Activated CD8-positive, alpha-beta T cell treated with anti-CD3 and anti-CD28 coated beads for 36 hours (primary cell): ENCODE measurements at regions not wholly inside any gene's neighbourhood (a gene's known extent, or its start where the extent isn't known, plus 50 kb on each side); places are given as distances from the start of the nearest gene placed in this dataset. TPM values are rescaled to one million over a fixed set of nuclear protein-coding genes. Genes with fewer than 3 reads are reported as not detected.

Experiments
- ATAC-seq: fragments of 200-7000 bp; cut with Tn5 transposase; one replicate; pipeline ENCODE4 v1.10.0; 2021; ENCODE audit warnings: mild to moderate bottlenecking, moderate library complexity
- CTCF ChIA-PET: fragments of 350-600 bp; sonication (Branson Sonifier 250); formaldehyde crosslinking; loops from one replicate; lab custom pipeline; 2021; ENCODE audit warnings: antibody characterized with exemption; lab: Charles Lee
- POLR2A ChIA-PET: fragments of 350-600 bp; sonication (Branson Sonifier 250); formaldehyde crosslinking; loops from one replicate; lab custom pipeline; 2021; ENCODE audit warnings: antibody characterized with exemption; lab: Charles Lee
- DNase-seq: peaks from one replicate; pipeline ENCODE4 v3.0.0-alpha.2; 2020
- H3K27ac Mint-ChIP-seq: one replicate; pipeline ENCODE4 v1.8.0; 2021; ENCODE audit warnings: mild to moderate bottlenecking, mixed read lengths
- H3K27me3 Mint-ChIP-seq: one replicate; pipeline ENCODE4 v1.8.0; 2021; ENCODE audit warnings: mixed read lengths
- H3K36me3 Mint-ChIP-seq: one replicate; pipeline ENCODE4 v1.8.0; 2021; ENCODE audit warnings: low read depth, mixed read lengths
- H3K4me1 Mint-ChIP-seq: one replicate; pipeline ENCODE4 v1.8.0; 2021; ENCODE audit warnings: low read depth, mixed read lengths
- H3K4me3 Mint-ChIP-seq: one replicate; pipeline ENCODE4 v1.8.0; 2021; ENCODE audit warnings: mild to moderate bottlenecking, moderate library complexity, mixed read lengths
- H3K9me3 Mint-ChIP-seq: one replicate; pipeline ENCODE4 v1.8.0; 2021; ENCODE audit warnings: mixed read lengths
- CTCF ChIP-seq: fragments of 200-600 bp; IDR thresholded peaks from one replicate; pipeline ENCODE4 v1.8.0; 2022; ENCODE audit warnings: antibody characterized with exemption, mild to moderate bottlenecking
- intact Hi-C: fragments of 100-400 bp; cut with micrococcal nuclease; formaldehyde crosslinking; loops from one replicate; pipeline ENCODE4 v1.10.0; 2022
- microRNA-seq: library from miRNA; unstranded; fragments of <30 nt; microRNA quantifications from one replicate; pipeline ENCODE4 v1.2.0, GENCODE V29; 2022; ENCODE audit warnings: borderline microRNAs expressed, borderline replicate concordance

GRCh38 chr7:18445483-18445882, 50.1 kb upstream of the HDAC9 start:
- ATAC-seq (no peak), DNase-seq (no peak)
- CTCF ChIA-PET = no interaction called here
- H3K27ac Mint-ChIP-seq = no peak overlapping the region
- H3K4me1 Mint-ChIP-seq = no peaks in the 10 kb centered on the region
- no peaks in the 10 kb centered on the region for H3K27me3 Mint-ChIP-seq
- intact Hi-C loops = no loop called here
- no peaks in the 10 kb centered on the region for H3K36me3 Mint-ChIP-seq
- POLR2A ChIA-PET = no interaction called here
- no peaks in the 10 kb centered on the region for H3K9me3 Mint-ChIP-seq
- TF ChIP-seq CTCF = no peak
- no peak overlapping the region for H3K4me3 Mint-ChIP-seq

Small RNA genes in the stretch of these regions (microRNA-seq; reads per million reads assigned to microRNA genes)
- gene MIR1302-6 = not detected
